OCI-LY1 (cell line): ENCODE measurements at regions not wholly inside any gene's neighbourhood (a gene's known extent, or its start where the extent isn't known, plus 50 kb on each side); places are given as distances from the start of the nearest gene placed in this dataset.

Experiments
- H2AFZ ChIP-seq: fragments of 200-600 bp; sonication (generic), shearing (Covaris generic); 2 replicates; pipeline ENCODE4 v1.6.0; 2014; ENCODE audit warnings: antibody characterized with exemption, mild to moderate bottlenecking, low read length
- H3F3A ChIP-seq: fragments of 200-600 bp; sonication (generic), shearing (Covaris generic); 2 replicates; pipeline ENCODE4 v1.6.0; 2014; ENCODE audit warnings: mild to moderate bottlenecking, antibody characterized with exemption, low read length, moderate library complexity; ENCODE audit not compliant: insufficient read depth
- H3K27ac ChIP-seq: fragments of 200-600 bp; sonication (generic); 2 replicates; pipeline ENCODE4 v1.5.1; 2014; ENCODE audit warnings: low read length, mixed run types, mild to moderate bottlenecking, low read depth; ENCODE audit not compliant: poor library complexity, severe bottlenecking
- H3K27me3 ChIP-seq: fragments of 200-600 bp; sonication (generic); 2 replicates; pipeline ENCODE4 v1.6.0; 2014; ENCODE audit warnings: antibody characterized with exemption, mild to moderate bottlenecking, low read length, moderate library complexity; ENCODE audit not compliant: insufficient read depth
- H3K36me3 ChIP-seq: fragments of 200-600 bp; sonication (generic); 2 replicates; pipeline ENCODE4 v1.6.1; 2014; ENCODE audit warnings: mild to moderate bottlenecking, antibody characterized with exemption, low read length, moderate library complexity, mixed read lengths; ENCODE audit not compliant: insufficient read depth
- H3K4me1 ChIP-seq: fragments of 200-600 bp; sonication (generic); 2 replicates; pipeline ENCODE4 v1.5.1; 2014; ENCODE audit warnings: mild to moderate bottlenecking, low read length, moderate library complexity; ENCODE audit not compliant: insufficient read depth, severe bottlenecking
- H3K4me2 ChIP-seq: fragments of 200-600 bp; sonication (generic), shearing (Covaris generic); 2 replicates; pipeline ENCODE4 v1.6.1; 2014; ENCODE audit warnings: low read length
- H3K4me3 ChIP-seq: fragments of 200-600 bp; sonication (generic); 2 replicates; pipeline ENCODE4 v1.5.1; 2014; ENCODE audit warnings: low read length, low read depth, mild to moderate bottlenecking, mixed read lengths; ENCODE audit not compliant: poor library complexity, severe bottlenecking
- H3K79me2 ChIP-seq: fragments of 200-600 bp; shearing (Covaris generic); 2 replicates; pipeline ENCODE4 v1.6.1; 2016; ENCODE audit warnings: mixed run types, low read length, mixed read lengths; ENCODE audit not compliant: insufficient read depth
- H3K9ac ChIP-seq: fragments of 200-600 bp; sonication (generic), shearing (Covaris generic); 2 replicates; pipeline ENCODE4 v1.6.1; 2014; ENCODE audit warnings: mild to moderate bottlenecking, low read length, mixed read lengths
- H3K9me2 ChIP-seq: fragments of 200-600 bp; sonication (generic), shearing (Covaris generic); 2 replicates; pipeline ENCODE4 v1.6.1; 2014; ENCODE audit warnings: low read depth, mild to moderate bottlenecking, low read length, mixed read lengths
- H3K9me3 ChIP-seq: fragments of 200-600 bp; shearing (Covaris generic); 2 replicates; pipeline ENCODE4 v1.6.1; 2014; ENCODE audit warnings: low read length, mixed read lengths
- H4K20me1 ChIP-seq: fragments of 200-600 bp; sonication (generic), shearing (Covaris generic); 2 replicates; pipeline ENCODE4 v1.6.0; 2016; ENCODE audit warnings: mild to moderate bottlenecking, low read length; ENCODE audit not compliant: insufficient read depth
- CTCF ChIP-seq: fragments of 200-600 bp; sonication (generic), shearing (Covaris generic); IDR thresholded peaks from 2 replicates; pipeline ENCODE4 v1.5.1; 2017; ENCODE audit warnings: mild to moderate bottlenecking, antibody characterized with exemption, low read length, moderate library complexity, mixed read lengths
- EZH2 ChIP-seq: fragments of 200-600 bp; sonication (generic), shearing (Covaris generic); IDR thresholded peaks from 2 replicates; pipeline ENCODE4 v1.8.0; 2017; ENCODE audit warnings: borderline replicate concordance, mixed run types, mild to moderate bottlenecking, antibody characterized with exemption, low read length, moderate library complexity, mixed read lengths

- H3K9me2 ChIP-seq, result no peaks in the 10 kb centered on the region
- no peak overlapping the region for H3K27ac ChIP-seq
- H3K4me2 ChIP-seq, result no peak overlapping the region
- H3K4me1 ChIP-seq, result no peaks in the 10 kb centered on the region
- no peak overlapping the region for H3K4me3 ChIP-seq
- no peaks in the 10 kb centered on the region for H3K27me3 ChIP-seq
- H3K9ac ChIP-seq, result no peak overlapping the region
- no peak overlapping the region for H2AFZ ChIP-seq
- H4K20me1 ChIP-seq, result no peaks in the 10 kb centered on the region
- no peaks in the 10 kb centered on the region for H3K79me2 ChIP-seq
- no peaks in the 10 kb centered on the region for H3K9me3 ChIP-seq
- no peaks in the 10 kb centered on the region for H3F3A ChIP-seq
- no peaks in the 10 kb centered on the region for H3K36me3 ChIP-seq
- TF ChIP-seq CTCF, result no peak
- TF ChIP-seq EZH2, result no peak
Measured at GRCh38 chr3:110677506-110677905, 394.1 kb upstream of the NECTIN3 start.

DNA sequence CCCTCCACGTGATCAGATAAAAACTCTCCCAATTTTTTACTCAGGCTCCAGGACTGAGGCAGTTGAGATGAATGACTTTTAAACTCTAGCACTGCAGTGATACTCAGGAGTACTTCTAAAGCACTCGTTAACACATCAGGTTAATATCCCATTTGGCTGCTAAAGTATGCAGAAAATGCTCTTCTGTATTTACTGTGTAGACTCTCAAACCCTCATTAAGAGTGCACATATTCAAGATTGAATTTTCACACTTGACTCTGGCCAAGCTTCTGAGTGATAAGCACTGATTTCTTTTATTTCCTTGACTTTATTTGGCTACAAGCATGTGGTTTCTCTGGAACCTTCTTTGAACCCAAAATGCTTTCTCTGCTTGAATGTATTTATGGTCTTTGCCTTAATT, 392.3 kb upstream of the NECTIN3 start:
- H3K4me1 ChIP-seq, result no peaks in the 10 kb centered on the region
- no peak overlapping the region for H2AFZ ChIP-seq
- no peaks in the 10 kb centered on the region for H3K36me3 ChIP-seq
- no peaks in the 10 kb centered on the region for H4K20me1 ChIP-seq
- no peak overlapping the region for H3K27ac ChIP-seq
- H3K4me3 ChIP-seq, result no peak overlapping the region
- H3K27me3 ChIP-seq, result no peaks in the 10 kb centered on the region
- H3K9ac ChIP-seq, result no peak overlapping the region
- H3F3A ChIP-seq, result no peaks in the 10 kb centered on the region
- H3K4me2 ChIP-seq, result no peak overlapping the region
- no peaks in the 10 kb centered on the region for H3K9me3 ChIP-seq
- H3K79me2 ChIP-seq, result no peaks in the 10 kb centered on the region
- TF ChIP-seq EZH2 (no peak), CTCF (no peak)
- no peaks in the 10 kb centered on the region for H3K9me2 ChIP-seq

DNA sequence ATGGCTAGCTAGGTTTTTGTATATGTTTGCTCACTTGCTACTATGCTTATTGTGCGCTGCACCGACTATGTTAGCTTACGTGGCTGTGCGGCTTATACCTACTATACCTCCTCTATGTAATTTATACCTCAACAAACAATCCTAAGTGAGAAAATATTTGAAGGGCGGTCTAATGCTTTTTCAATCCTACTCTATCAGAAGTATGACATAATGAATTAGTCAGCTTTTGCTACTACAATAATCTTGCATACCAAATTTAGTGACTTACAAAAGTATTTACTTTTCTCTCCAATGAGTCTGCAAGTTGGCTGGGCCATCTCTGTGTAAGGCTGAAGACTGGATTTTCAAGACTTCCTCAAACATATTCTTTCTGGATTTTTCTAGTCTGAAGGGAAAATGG, 391.2 kb upstream of the NECTIN3 start:
- H3K9me3 ChIP-seq, result no peaks in the 10 kb centered on the region
- H3K4me2 ChIP-seq, result no peak overlapping the region
- no peaks in the 10 kb centered on the region for H3K27me3 ChIP-seq
- H3K4me1 ChIP-seq, result no peaks in the 10 kb centered on the region
- no peak overlapping the region for H2AFZ ChIP-seq
- H3K9ac ChIP-seq, result no peak overlapping the region
- TF ChIP-seq EZH2 (no peak), CTCF (no peak)
- H3F3A ChIP-seq, result no peaks in the 10 kb centered on the region
- no peaks in the 10 kb centered on the region for H4K20me1 ChIP-seq
- H3K27ac ChIP-seq, result no peak overlapping the region
- H3K9me2 ChIP-seq, result no peaks in the 10 kb centered on the region
- no peaks in the 10 kb centered on the region for H3K36me3 ChIP-seq
- no peaks in the 10 kb centered on the region for H3K79me2 ChIP-seq
- H3K4me3 ChIP-seq, result no peak overlapping the region
